C4-2B (cell line): ENCODE measurements at regions not wholly inside any gene's neighbourhood (a gene's known extent, or its start where the extent isn't known, plus 50 kb on each side); places are given as distances from the start of the nearest gene placed in this dataset.

Experiments
- ZFX ChIP-seq: fragments of 450-650 bp; IDR thresholded peaks from 2 replicates; pipeline ENCODE4 v1.6.1; 2017
- TF ChIP-seq, protein P1 (sequence below): fragments of 450-650 bp; conservative IDR thresholded peaks from 2 replicates; pipeline ENCODE4 v1.5.1; 2017; ENCODE audit warnings: mild to moderate bottlenecking

DNA sequence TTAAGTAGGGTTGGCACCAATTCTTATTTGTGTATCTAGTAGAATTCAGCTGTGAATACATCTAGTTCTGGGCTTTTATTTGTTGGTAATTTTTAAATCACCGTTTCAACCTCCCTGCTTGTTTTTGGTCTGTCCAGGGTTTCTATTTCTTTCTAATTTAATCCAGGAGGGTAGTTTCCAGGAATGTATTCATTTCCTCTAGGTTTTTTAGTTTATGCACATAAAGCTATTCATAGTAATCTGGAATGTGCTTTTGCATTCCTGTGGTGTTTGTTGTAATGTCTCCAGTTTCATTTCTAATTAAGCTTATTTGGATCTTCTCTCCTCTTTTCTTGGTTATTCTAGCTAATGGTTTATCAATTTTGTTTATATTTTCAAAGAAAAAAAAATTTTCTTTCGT lies 1361.8 kb upstream of the DDX18 start:
- TF ChIP-seq, protein P1, sequence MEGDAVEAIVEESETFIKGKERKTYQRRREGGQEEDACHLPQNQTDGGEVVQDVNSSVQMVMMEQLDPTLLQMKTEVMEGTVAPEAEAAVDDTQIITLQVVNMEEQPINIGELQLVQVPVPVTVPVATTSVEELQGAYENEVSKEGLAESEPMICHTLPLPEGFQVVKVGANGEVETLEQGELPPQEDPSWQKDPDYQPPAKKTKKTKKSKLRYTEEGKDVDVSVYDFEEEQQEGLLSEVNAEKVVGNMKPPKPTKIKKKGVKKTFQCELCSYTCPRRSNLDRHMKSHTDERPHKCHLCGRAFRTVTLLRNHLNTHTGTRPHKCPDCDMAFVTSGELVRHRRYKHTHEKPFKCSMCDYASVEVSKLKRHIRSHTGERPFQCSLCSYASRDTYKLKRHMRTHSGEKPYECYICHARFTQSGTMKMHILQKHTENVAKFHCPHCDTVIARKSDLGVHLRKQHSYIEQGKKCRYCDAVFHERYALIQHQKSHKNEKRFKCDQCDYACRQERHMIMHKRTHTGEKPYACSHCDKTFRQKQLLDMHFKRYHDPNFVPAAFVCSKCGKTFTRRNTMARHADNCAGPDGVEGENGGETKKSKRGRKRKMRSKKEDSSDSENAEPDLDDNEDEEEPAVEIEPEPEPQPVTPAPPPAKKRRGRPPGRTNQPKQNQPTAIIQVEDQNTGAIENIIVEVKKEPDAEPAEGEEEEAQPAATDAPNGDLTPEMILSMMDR, result no peak
- TF ChIP-seq ZFX, result no peak
